Transverse colon (tissue), 4 donors: ENCODE measurements at regions not wholly inside any gene's neighbourhood (a gene's known extent, or its start where the extent isn't known, plus 50 kb on each side); places are given as distances from the start of the nearest gene placed in this dataset.

Experiments used
- DNase-seq: peaks from one replicate; pipeline ENCODE4 v3.0.0-alpha.2; 2019
- H3K27ac ChIP-seq, 4 donors: fragments of 200-600 bp; sonication (generic); 2 replicates each; pipeline ENCODE4 v1.5.1; 2016 to 2018; ENCODE audit warnings: inconsistent platforms in 4 of 4
- H3K27me3 ChIP-seq: fragments of 200-600 bp; sonication (generic); 2 replicates; pipeline ENCODE4 v1.5.1; 2017; ENCODE audit warnings: inconsistent platforms
- H3K36me3 ChIP-seq, 4 donors: fragments of 200-600 bp; sonication (generic); 2 replicates each; pipeline ENCODE4 v1.5.1; 2017 to 2019; ENCODE audit warnings: inconsistent platforms in 4 of 4
- H3K4me1 ChIP-seq, 4 donors: fragments of 200-600 bp; sonication (generic); 2 replicates each; pipeline ENCODE4 v1.5.1; 2017 to 2020; ENCODE audit warnings: inconsistent platforms in 4 of 4
- H3K4me3 ChIP-seq, 4 donors: fragments of 200-600 bp; sonication (generic); 1 replicate in 1 of 4; 2 replicates in 3 of 4; pipeline versions ENCODE4 v1.5.1 to v1.6.1; 2017 to 2019; ENCODE audit warnings: inconsistent platforms in 4 of 4
- H3K9me3 ChIP-seq, 2 donors: fragments of 200-600 bp; sonication (generic); 2 replicates each; pipeline ENCODE4 v1.5.1; 2017 to 2019; ENCODE audit warnings: inconsistent platforms in 2 of 2
- CTCF ChIP-seq, 5 experiments: fragments of 200-600 bp in 3 of 5; fragments of 450-650 bp in 2 of 5; sonication (generic) in 3 of 5; IDR thresholded peaks; 1 replicate in 2 of 5; 2 replicates in 3 of 5; pipeline ENCODE4 v1.5.1; 2016 to 2017; ENCODE audit warnings: antibody characterized with exemption in 5 of 5, inconsistent platforms in 3 of 5, mild to moderate bottlenecking in 2 of 5, moderate library complexity in 1 of 5
- EP300 ChIP-seq: sonication (generic); formaldehyde crosslinking; IDR thresholded peaks from one replicate; pipeline ENCODE4 v1.6.1; 2017; ENCODE audit warnings: antibody characterized with exemption, low read depth
- POLR2A ChIP-seq: fragments of 450-650 bp; IDR thresholded peaks from one replicate; pipeline ENCODE4 v1.6.1; 2016; ENCODE audit warnings: antibody characterized with exemption, mild to moderate bottlenecking, moderate library complexity
- POLR2AphosphoS5 ChIP-seq, 3 donors: sonication (generic); formaldehyde crosslinking; IDR thresholded peaks; one replicate each; pipeline ENCODE4 v1.6.1; 2016; ENCODE audit warnings: antibody characterized with exemption in 3 of 3
- WGBS, 2 donors: methylation state at CpG; one replicate each; pipeline ENCODE4 v1.1.5; 2018; ENCODE audit warnings: low coverage in 1 of 2; 5-methylcytosine and 5-hydroxymethylcytosine counted together
- in situ Hi-C, 4 donors: fragments of 200-750 bp; cut with MboI; loops; one replicate each; pipeline versions ENCODE4 v1.15.0 to v1.15.1; 2017; ENCODE audit warnings: low sequenced_read_pairs in 3 of 4, low pct_ligation_motif_present in 1 of 4, low pct_unique_long_range_greater_than_20kb in 1 of 4
- intact Hi-C: fragments of 100-400 bp; cut with DNase I; formaldehyde crosslinking; loops from one replicate; pipeline ENCODE4 v1.15.1; 2023; ENCODE audit warnings: low total_unique reads

GRCh38 chr3:28134792-28135375, 106.5 kb upstream of the CMC1 start:
- TF ChIP-seq POLR2A (no peak), POLR2AphosphoS5 (IDR thresholded peaks at IDR 0.05) (peak in 1 of 3 donors; percentile 49)
- H3K9me3 ChIP-seq = no peaks in the 10 kb centered on the region
- peak overlapping the region in 2 of 4 donors; percentile 4 to 7 for H3K27ac ChIP-seq
- H3K4me1 ChIP-seq = peaks cover 0 to 16% (median 4%) of the 10 kb centered on the region in 4 donors
- H3K36me3 ChIP-seq = no peaks in the 10 kb centered on the region
- H3K27me3 ChIP-seq = no peaks in the 10 kb centered on the region
- intact Hi-C loops = no loop called here
- peak; percentile 53 for DNase-seq
- 42 to 52% methylated on average over 3 of the region's 3 CpGs for WGBS, 2 donors
- in situ Hi-C loops = no loop called here
- no peak overlapping the region for H3K4me3 ChIP-seq

DNA sequence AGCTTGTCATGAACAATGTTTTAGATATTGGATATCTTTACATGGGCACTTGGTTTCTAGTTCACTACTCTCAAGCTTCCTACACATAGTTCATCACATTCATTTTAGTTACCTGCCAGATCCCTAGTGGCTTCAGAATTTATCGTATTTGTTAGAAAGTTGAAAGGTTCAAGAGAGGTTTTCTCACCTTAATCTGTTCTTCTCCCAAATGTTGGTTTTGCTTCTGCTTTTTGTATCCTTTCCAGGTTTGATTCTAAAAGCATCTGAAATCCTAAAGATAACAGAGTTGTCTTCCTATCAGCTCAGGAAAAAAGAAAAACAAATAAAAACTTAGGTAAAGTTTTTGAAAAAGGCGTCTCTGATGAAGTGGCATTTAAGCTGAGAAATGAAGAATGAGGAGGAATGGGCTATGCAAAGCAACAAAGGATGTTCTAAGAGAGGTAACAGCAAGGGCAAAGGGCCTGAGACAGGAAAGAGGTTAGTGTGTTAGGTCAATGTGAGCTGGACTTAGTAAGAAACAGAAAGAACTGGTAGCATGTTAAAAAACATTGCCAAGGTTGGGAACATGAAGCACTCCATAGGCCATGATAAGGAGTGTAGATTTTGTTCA, 104.7 kb upstream of the CMC1 start:
- no peak for TF ChIP-seq CTCF (IDR thresholded peaks at IDR 0.05)
- TF ChIP-seq POLR2AphosphoS5 (IDR thresholded peaks at IDR 0.05) = no peak
- no peak for TF ChIP-seq EP300
- TF ChIP-seq POLR2A = no peak
- intact Hi-C loops (no loop called here), in situ Hi-C loops (no loop called here)

DNA sequence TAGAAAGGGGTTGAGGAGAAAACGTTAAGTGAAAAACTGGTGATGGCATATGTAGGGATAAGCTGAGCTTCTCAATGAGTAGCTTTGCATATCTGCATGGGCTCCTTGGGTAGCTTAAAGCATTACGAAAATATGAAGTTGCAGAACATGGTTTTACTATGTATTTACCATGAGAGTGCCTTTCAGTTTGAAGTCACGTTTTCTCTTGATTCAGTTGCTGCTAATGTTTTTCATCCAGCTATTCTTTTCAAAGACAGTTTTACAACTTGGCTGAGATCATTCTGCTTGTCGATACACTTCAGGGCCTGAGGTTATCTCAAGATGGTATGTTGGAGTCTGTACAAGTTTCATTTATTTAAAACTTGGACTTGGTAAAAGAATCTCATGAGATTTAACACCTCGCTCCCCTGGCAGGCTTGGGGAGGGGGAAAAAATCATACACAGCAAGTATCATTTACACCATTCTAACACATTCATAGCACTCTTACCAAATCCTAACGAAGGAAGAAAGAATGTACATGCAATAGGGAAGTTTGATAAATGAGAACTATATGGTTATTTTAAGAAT, 103.3 kb upstream of the CMC1 start:
- Histone ChIP-seq H3K4me3 (no peak overlapping the region), H3K27ac (no peak overlapping the region), H3K27me3 (no peaks in the 10 kb centered on the region), H3K36me3 (no peaks in the 10 kb centered on the region), H3K9me3 (no peaks in the 10 kb centered on the region), H3K4me1 (peaks cover 0 to 16% (median 4%) of the 10 kb centered on the region in 4 donors)
- no peak for DNase-seq
- 45 to 52% methylated on average over 4 to 6 of the region's 6 CpGs for whole genome bisulfite sequencing, 2 donors
- intact Hi-C loops (no loop called here), in situ Hi-C loops (no loop called here)
- TF ChIP-seq CTCF (IDR thresholded peaks at IDR 0.05) = no peak
- TF ChIP-seq EP300 = no peak

More for the DNA sequence above, 104.7 kb upstream of the CMC1 start:
- DNase-seq = no peak
- peaks cover 0 to 16% (median 4%) of the 10 kb centered on the region in 4 donors for H3K4me1 ChIP-seq
- no peak overlapping the region for H3K27ac ChIP-seq
- H3K9me3 ChIP-seq = no peaks in the 10 kb centered on the region
- WGBS, 2 donors = 79 to 85% methylated on average over 2 of the region's 2 CpGs
- H3K4me3 ChIP-seq = no peak overlapping the region
- H3K36me3 ChIP-seq = no peaks in the 10 kb centered on the region
- H3K27me3 ChIP-seq = no peaks in the 10 kb centered on the region

DNA sequence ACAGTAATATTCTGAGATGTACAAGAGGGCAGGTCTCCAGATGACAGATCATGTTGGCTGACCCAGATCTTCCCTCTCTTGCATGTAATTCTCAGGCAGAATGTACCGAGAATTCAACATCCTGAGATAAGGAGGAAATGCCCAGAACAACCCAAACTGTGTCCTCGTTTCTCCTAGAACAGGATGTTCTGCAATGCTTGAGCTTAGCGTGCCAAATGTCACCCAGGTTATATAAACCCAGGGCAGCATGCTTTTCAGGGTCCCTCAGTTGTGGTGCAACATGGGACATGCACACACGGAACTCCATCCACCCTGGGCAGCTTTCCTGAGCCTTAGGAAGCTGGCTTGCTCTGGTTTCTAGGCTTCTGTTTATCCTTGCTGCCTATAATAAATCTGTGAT, 102.1 kb upstream of the CMC1 start:
- H3K27me3 ChIP-seq = no peaks in the 10 kb centered on the region
- intact Hi-C loops = no loop called here
- DNase-seq = no peak
- WGBS, 2 donors = 50 to 71% methylated on average over 2 to 4 of the region's 4 CpGs
- H3K9me3 ChIP-seq = no peaks in the 10 kb centered on the region
- in situ Hi-C loops = no loop called here
- no peak overlapping the region for H3K4me3 ChIP-seq
- no peak overlapping the region for H3K27ac ChIP-seq
- H3K4me1 ChIP-seq = peaks cover 0 to 14% (median 3%) of the 10 kb centered on the region in 4 donors
- TF ChIP-seq POLR2AphosphoS5 (IDR thresholded peaks at IDR 0.05) = no peak
- no peak for TF ChIP-seq POLR2A
- TF ChIP-seq EP300 = no peak
- no peak for TF ChIP-seq CTCF (IDR thresholded peaks at IDR 0.05)
- no peaks in the 10 kb centered on the region for H3K36me3 ChIP-seq
